GM12878 (cell line): ENCODE measurements at regions not wholly inside any gene's neighbourhood (a gene's known extent, or its start where the extent isn't known, plus 50 kb on each side); places are given as distances from the start of the nearest gene placed in this dataset.

Experiments
- ATAC-seq: fragments of 200-7000 bp; cut with Tn5 transposase; 3 replicates; pipeline ENCODE4 v1.9.1; 2020; ENCODE audit warnings: mild to moderate bottlenecking, moderate library complexity
- BruUV-seq: library from RNA; stranded (reverse); fragments of 400-500 nt; replicated peaks from 2 replicates; lab custom pipeline; 2021; lab: Mats Ljungman, UMichigan
- CTCF ChIA-PET: fragments of 300-600 bp; sonication (Branson Sonifier 250); formaldehyde crosslinking; extraction: SDS; loops from one replicate; lab custom pipeline; 2021; ENCODE audit warnings: inconsistent platforms; lab: Yijun Ruan, JAX
- POLR2A ChIA-PET: fragments of 350-600 bp; formaldehyde crosslinking; extraction: SDS; loops from one replicate; lab custom pipeline; 2021; ENCODE audit warnings: inconsistent platforms; lab: Charles Lee
- RAD21 ChIA-PET: fragments of 300-600 bp; sonication (Branson Sonifier 250); formaldehyde crosslinking; loops from one replicate; lab custom pipeline; 2023; ENCODE audit warnings: antibody characterized with exemption; ENCODE audit not compliant: unreplicated experiment; lab: Charles Lee
- SMC1A ChIA-PET: fragments of 300-600 bp; sonication (Branson Sonifier 250); formaldehyde crosslinking; loops from one replicate; lab custom pipeline; 2023; ENCODE audit not compliant: unreplicated experiment, uncharacterized antibody; lab: Charles Lee
- DNase-seq: peaks from one replicate; pipeline ENCODE4 v3.0.0-alpha.2; 2011; ENCODE audit warnings: low read depth, low spot score
- FAIRE-seq: peaks from 3 replicates; lab custom pipeline; 2011; peaks lifted over from hg19 to GRCh38; lab: Jason Lieb, UNC
- H2AFZ ChIP-seq: 2 replicates; pipeline ENCODE4 v1.6.0; 2011; ENCODE audit warnings: low read depth, low read length, control low read depth; ENCODE audit not compliant: control insufficient read depth
- H3K27ac ChIP-seq: 2 replicates; pipeline ENCODE4 v1.5.1; 2011; ENCODE audit warnings: control low read depth; ENCODE audit not compliant: control insufficient read depth, insufficient read depth
- H3K27me3 ChIP-seq, 2 experiments: replicated peaks in 1 of 2; 2 replicates each; pipeline versions ENCODE4 v1.6.0 to v1.6.1; 2011; ENCODE audit warnings: low read length in 1 of 2; ENCODE audit not compliant: control insufficient read depth in 2 of 2, insufficient read depth in 2 of 2
- H3K36me3 ChIP-seq, 2 experiments: 2 replicates each; pipeline ENCODE4 v1.5.1; 2011; ENCODE audit warnings: low read length in 1 of 2; ENCODE audit not compliant: control insufficient read depth in 2 of 2, insufficient read depth in 2 of 2
- H3K4me1 ChIP-seq: 2 replicates; pipeline ENCODE4 v1.6.1; 2011; ENCODE audit warnings: mild to moderate bottlenecking, low read length, moderate library complexity, mixed read lengths; ENCODE audit not compliant: control insufficient read depth, insufficient read depth
- H3K4me2 ChIP-seq: 2 replicates; pipeline ENCODE4 v1.6.0; 2011; ENCODE audit warnings: control low read depth; ENCODE audit not compliant: control insufficient read depth, insufficient read depth
- H3K4me3 ChIP-seq: fragments of 200-600 bp; sonication (generic); 2 replicates; pipeline ENCODE4 v1.5.1; 2016
- H3K79me2 ChIP-seq: 2 replicates; pipeline ENCODE4 v1.6.0; 2011; ENCODE audit warnings: low read length; ENCODE audit not compliant: control insufficient read depth, insufficient read depth
- H3K9ac ChIP-seq: 2 replicates; pipeline ENCODE4 v1.8.0; 2011; ENCODE audit warnings: low read length, control low read depth, mixed read lengths; ENCODE audit not compliant: control insufficient read depth, insufficient read depth
- H3K9me3 ChIP-seq: replicated peaks from 3 replicates; pipeline ENCODE4 v1.5.1; 2011; ENCODE audit warnings: mild to moderate bottlenecking, low read length; ENCODE audit not compliant: control insufficient read depth, insufficient read depth
- H4K20me1 ChIP-seq: 2 replicates; pipeline ENCODE4 v1.6.0; 2011; ENCODE audit not compliant: control insufficient read depth, insufficient read depth
- DPF2 ChIP-seq: fragments of 450-650 bp; IDR thresholded peaks from 2 replicates; pipeline ENCODE4 v1.6.1; 2017; ENCODE audit warnings: mild to moderate bottlenecking
- EGR1 ChIP-seq, 2 experiments: IDR thresholded peaks; 1 replicate in 1 of 2; 2 replicates in 1 of 2; pipeline ENCODE4 v1.6.1; 2011 to 2012; ENCODE audit warnings: low read depth in 2 of 2, low read length in 2 of 2, borderline replicate concordance in 1 of 2, mild to moderate bottlenecking in 1 of 2, moderate library complexity in 1 of 2
- HSF1 ChIP-seq: fragments of 150-350 bp; IDR thresholded peaks from 2 replicates; pipeline ENCODE4 v1.6.1; 2014; ENCODE audit warnings: mild to moderate bottlenecking, low read depth, low read length
- MEF2A ChIP-seq: IDR thresholded peaks from 2 replicates; pipeline ENCODE4 v1.6.1; 2011; ENCODE audit warnings: low read depth, mild to moderate bottlenecking, low read length, moderate library complexity; ENCODE audit not compliant: insufficient read depth
- MLLT1 ChIP-seq: fragments of 450-650 bp; IDR thresholded peaks from 2 replicates; pipeline ENCODE4 v1.6.1; 2016; ENCODE audit warnings: mild to moderate bottlenecking
- NFXL1 ChIP-seq: fragments of 450-650 bp; IDR thresholded peaks from 2 replicates; pipeline ENCODE4 v1.6.1; 2017; ENCODE audit warnings: antibody characterized with exemption, mild to moderate bottlenecking, borderline replicate concordance
- SMC3 ChIP-seq: IDR thresholded peaks from 2 replicates; pipeline ENCODE4 v1.6.1; 2011; ENCODE audit warnings: low read length, improper control_type of control experiment, borderline replicate concordance
- SUZ12 ChIP-seq: fragments of 200-600 bp; sonication (generic); IDR thresholded peaks from one replicate; pipeline ENCODE4 v1.6.1; 2018; ENCODE audit warnings: antibody characterized with exemption, mild to moderate bottlenecking; ENCODE audit not compliant: unreplicated experiment
- WGBS: methylation state at CpG from one replicate; pipeline ENCODE4 v1.1.6; 2016; ENCODE audit warnings: low lambda C conversion rate; ENCODE audit not compliant: insufficient replicate concordance, insufficient coverage; ENCODE audit errors: missing lambda C conversion rate; 5-methylcytosine and 5-hydroxymethylcytosine counted together
- in situ Hi-C: fragments of 300-500 bp; cut with MboI; formaldehyde crosslinking; loops from 9 replicates; pipeline ENCODE4 v1.14.3; 2018; ENCODE audit warnings: mixed read lengths
- intact Hi-C: fragments of 100-400 bp; cut with micrococcal nuclease; formaldehyde crosslinking; loops from one replicate; pipeline ENCODE4 v1.14.2; 2022; ENCODE audit not compliant: unreplicated experiment
- TF ChIP-seq, protein P1 (sequence below): fragments of 450-650 bp; IDR thresholded peaks from 2 replicates; pipeline ENCODE4 v1.6.1; 2018; ENCODE audit warnings: borderline replicate concordance, mild to moderate bottlenecking; ENCODE audit not compliant: partially characterized antibody
- TF ChIP-seq, protein P2 (sequence below): IDR thresholded peaks from 2 replicates; pipeline ENCODE4 v1.6.1; 2011; ENCODE audit warnings: mild to moderate bottlenecking, low read depth, low read length, moderate library complexity; ENCODE audit not compliant: insufficient replicate concordance
- TF ChIP-seq, protein P3 (sequence below): fragments of 150-350 bp; IDR thresholded peaks from 2 replicates; pipeline ENCODE4 v1.6.1; 2016; ENCODE audit warnings: low read depth, low read length
- TF ChIP-seq, protein P4 (sequence below): IDR thresholded peaks from 2 replicates; pipeline ENCODE4 v1.6.1; 2011; ENCODE audit warnings: low read depth, mild to moderate bottlenecking, low read length, moderate library complexity, borderline replicate concordance; ENCODE audit errors: extremely low read depth

GRCh38 chr13:104967376-104967775, 1568.1 kb downstream of the EFNB2 start (continued):
- no peak for TF ChIP-seq HSF1
- no peak for TF ChIP-seq DPF2
- TF ChIP-seq SMC3 = no peak
- no peak for TF ChIP-seq NFXL1
- TF ChIP-seq, protein P1, sequence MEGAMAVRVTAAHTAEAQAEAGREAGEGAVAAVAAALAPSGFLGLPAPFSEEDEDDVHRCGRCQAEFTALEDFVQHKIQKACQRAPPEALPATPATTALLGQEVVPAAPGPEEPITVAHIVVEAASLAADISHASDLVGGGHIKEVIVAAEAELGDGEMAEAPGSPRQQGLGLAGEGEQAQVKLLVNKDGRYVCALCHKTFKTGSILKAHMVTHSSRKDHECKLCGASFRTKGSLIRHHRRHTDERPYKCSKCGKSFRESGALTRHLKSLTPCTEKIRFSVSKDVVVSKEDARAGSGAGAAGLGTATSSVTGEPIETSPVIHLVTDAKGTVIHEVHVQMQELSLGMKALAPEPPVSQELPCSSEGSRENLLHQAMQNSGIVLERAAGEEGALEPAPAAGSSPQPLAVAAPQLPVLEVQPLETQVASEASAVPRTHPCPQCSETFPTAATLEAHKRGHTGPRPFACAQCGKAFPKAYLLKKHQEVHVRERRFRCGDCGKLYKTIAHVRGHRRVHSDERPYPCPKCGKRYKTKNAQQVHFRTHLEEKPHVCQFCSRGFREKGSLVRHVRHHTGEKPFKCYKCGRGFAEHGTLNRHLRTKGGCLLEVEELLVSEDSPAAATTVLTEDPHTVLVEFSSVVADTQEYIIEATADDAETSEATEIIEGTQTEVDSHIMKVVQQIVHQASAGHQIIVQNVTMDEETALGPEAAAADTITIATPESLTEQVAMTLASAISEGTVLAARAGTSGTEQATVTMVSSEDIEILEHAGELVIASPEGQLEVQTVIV = no peak
- TF ChIP-seq EGR1 (IDR thresholded peaks at IDR 0.05; ENCODE audit: borderline replicate concordance in 1 of 2, low read depth in 2 of 2, low read length in 2 of 2) = no peak
- TF ChIP-seq, protein P2, sequence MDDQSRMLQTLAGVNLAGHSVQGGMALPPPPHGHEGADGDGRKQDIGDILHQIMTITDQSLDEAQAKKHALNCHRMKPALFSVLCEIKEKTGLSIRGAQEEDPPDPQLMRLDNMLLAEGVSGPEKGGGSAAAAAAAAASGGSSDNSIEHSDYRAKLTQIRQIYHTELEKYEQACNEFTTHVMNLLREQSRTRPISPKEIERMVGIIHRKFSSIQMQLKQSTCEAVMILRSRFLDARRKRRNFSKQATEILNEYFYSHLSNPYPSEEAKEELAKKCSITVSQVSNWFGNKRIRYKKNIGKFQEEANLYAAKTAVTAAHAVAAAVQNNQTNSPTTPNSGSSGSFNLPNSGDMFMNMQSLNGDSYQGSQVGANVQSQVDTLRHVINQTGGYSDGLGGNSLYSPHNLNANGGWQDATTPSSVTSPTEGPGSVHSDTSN = no peak

DNA sequence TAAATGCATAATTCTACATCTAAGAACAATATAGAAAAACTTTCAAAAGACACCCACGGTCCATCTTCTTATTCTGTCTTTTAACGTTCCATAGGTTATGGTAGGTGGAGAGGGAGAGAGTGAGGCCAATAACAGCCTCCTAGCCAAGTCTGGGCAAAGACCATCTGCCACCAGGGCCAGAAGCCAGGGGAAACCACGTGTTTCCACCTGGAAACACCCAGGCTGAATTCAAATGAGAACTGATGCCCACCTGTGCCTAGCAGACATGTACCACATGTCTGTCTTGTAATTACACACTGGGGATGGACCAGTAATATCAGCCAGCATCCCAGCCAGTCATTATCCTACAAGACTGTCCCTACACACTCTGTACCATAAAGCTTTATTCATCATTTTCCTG, 1573.1 kb downstream of the EFNB2 start:
- FAIRE-seq (no peak), DNase-seq (no peak), ATAC-seq (no peak)
- in situ Hi-C loops = no loop called here
- POLR2A ChIA-PET = no interaction called here
- Histone ChIP-seq H3K4me3 (no peak overlapping the region), H3K27ac (no peak overlapping the region), H2AFZ (no peak overlapping the region), H3K4me2 (no peak overlapping the region), H4K20me1 (no peaks in the 10 kb centered on the region), H3K79me2 (no peaks in the 10 kb centered on the region), H3K36me3 (no peaks in the 10 kb centered on the region), H3K27me3 (no peaks in the 10 kb centered on the region), H3K9me3 (no peaks in the 10 kb centered on the region; the same call in 2 of the 3 replicates), H3K9ac (no peak overlapping the region), H3K4me1 (no peaks in the 10 kb centered on the region)
- BruUV-seq = no TSS peak
- intact Hi-C loops = no loop called here
- SMC1A ChIA-PET = no interaction called here
- CTCF ChIA-PET = no interaction called here
- RAD21 ChIA-PET = no interaction called here
- 21% methylated on average over 3 of the region's 3 CpGs for WGBS
- TF ChIP-seq, protein P3, sequence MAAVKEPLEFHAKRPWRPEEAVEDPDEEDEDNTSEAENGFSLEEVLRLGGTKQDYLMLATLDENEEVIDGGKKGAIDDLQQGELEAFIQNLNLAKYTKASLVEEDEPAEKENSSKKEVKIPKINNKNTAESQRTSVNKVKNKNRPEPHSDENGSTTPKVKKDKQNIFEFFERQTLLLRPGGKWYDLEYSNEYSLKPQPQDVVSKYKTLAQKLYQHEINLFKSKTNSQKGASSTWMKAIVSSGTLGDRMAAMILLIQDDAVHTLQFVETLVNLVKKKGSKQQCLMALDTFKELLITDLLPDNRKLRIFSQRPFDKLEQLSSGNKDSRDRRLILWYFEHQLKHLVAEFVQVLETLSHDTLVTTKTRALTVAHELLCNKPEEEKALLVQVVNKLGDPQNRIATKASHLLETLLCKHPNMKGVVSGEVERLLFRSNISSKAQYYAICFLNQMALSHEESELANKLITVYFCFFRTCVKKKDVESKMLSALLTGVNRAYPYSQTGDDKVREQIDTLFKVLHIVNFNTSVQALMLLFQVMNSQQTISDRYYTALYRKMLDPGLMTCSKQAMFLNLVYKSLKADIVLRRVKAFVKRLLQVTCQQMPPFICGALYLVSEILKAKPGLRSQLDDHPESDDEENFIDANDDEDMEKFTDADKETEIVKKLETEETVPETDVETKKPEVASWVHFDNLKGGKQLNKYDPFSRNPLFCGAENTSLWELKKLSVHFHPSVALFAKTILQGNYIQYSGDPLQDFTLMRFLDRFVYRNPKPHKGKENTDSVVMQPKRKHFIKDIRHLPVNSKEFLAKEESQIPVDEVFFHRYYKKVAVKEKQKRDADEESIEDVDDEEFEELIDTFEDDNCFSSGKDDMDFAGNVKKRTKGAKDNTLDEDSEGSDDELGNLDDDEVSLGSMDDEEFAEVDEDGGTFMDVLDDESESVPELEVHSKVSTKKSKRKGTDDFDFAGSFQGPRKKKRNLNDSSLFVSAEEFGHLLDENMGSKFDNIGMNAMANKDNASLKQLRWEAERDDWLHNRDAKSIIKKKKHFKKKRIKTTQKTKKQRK = no peak
- TF ChIP-seq, protein P4, sequence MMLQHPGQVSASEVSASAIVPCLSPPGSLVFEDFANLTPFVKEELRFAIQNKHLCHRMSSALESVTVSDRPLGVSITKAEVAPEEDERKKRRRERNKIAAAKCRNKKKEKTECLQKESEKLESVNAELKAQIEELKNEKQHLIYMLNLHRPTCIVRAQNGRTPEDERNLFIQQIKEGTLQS = no peak
- no peak for TF ChIP-seq SUZ12
- no peak for TF ChIP-seq MLLT1
- no peak for TF ChIP-seq MEF2A
